Lower lobe of right lung (tissue), 2 donors: ENCODE measurements at regions not wholly inside any gene's neighbourhood (a gene's known extent, or its start where the extent isn't known, plus 50 kb on each side); places are given as distances from the start of the nearest gene placed in this dataset.

Source experiments
- ATAC-seq, 2 donors: fragments of 200-7000 bp; cut with Tn5 transposase; one replicate each; pipeline ENCODE4 v1.9.1; 2020 to 2022; ENCODE audit warnings: mild to moderate bottlenecking in 2 of 2, moderate library complexity in 2 of 2
- DNase-seq: peaks from one replicate; pipeline ENCODE4 v3.0.0-alpha.2; 2020
- H3K27ac ChIP-seq: fragments of 200-600 bp; one replicate; pipeline ENCODE4 v1.8.0; 2022
- H3K27me3 ChIP-seq: fragments of 200-600 bp; one replicate; pipeline ENCODE4 v1.8.0; 2022; ENCODE audit warnings: low read depth
- H3K36me3 ChIP-seq: fragments of 200-600 bp; one replicate; pipeline ENCODE4 v1.8.0; 2022; ENCODE audit warnings: mild to moderate bottlenecking
- H3K4me1 ChIP-seq: fragments of 200-600 bp; one replicate; pipeline ENCODE4 v1.8.0; 2022
- H3K4me3 ChIP-seq: fragments of 200-600 bp; one replicate; pipeline ENCODE4 v1.8.0; 2022; ENCODE audit warnings: mild to moderate bottlenecking
- H3K9me3 ChIP-seq: fragments of 200-600 bp; one replicate; pipeline ENCODE4 v1.8.0; 2022
- CTCF ChIP-seq: fragments of 200-600 bp; IDR thresholded peaks from one replicate; pipeline ENCODE4 v1.8.0; 2022; ENCODE audit warnings: antibody characterized with exemption, mild to moderate bottlenecking
- intact Hi-C: fragments of 100-400 bp; cut with DNase I; formaldehyde crosslinking; loops from one replicate; pipeline ENCODE4 v1.11.0; 2022
- donor health status: DM: no; HTN: yes; CAD: no; lungs with severe emphysema.

- ATAC-seq, result peak; percentile 72 to 93
- DNase-seq, result no peak
- no peaks in the 10 kb centered on the region for H3K27me3 ChIP-seq
- H3K9me3 ChIP-seq, result peaks cover under 1% of the 10 kb centered on the region
- peaks cover 10% of the 10 kb centered on the region for H3K4me1 ChIP-seq
- no peak overlapping the region for H3K4me3 ChIP-seq
- H3K27ac ChIP-seq, result no peak overlapping the region
- intact Hi-C loops, result no loop called here
- TF ChIP-seq CTCF, result no peak
- no peaks in the 10 kb centered on the region for H3K36me3 ChIP-seq
Measured at GRCh38 chr4:79652232-79652631, 244.2 kb upstream of the GK2 start.

GRCh38 chr4:79651456-79651855, 243.4 kb upstream of the GK2 start:
- H3K36me3 ChIP-seq, result no peaks in the 10 kb centered on the region
- TF ChIP-seq CTCF, result no peak
- H3K27ac ChIP-seq, result peak overlapping the region; percentile 26
- intact Hi-C loops, result no loop called here
- H3K9me3 ChIP-seq, result no peaks in the 10 kb centered on the region
- H3K27me3 ChIP-seq, result no peaks in the 10 kb centered on the region
- DNase-seq (no peak), ATAC-seq (no peak)
- no peak overlapping the region for H3K4me3 ChIP-seq
- H3K4me1 ChIP-seq, result peaks cover 10% of the 10 kb centered on the region

GRCh38 chr4:79650794-79651431, 242.9 kb upstream of the GK2 start:
- Histone ChIP-seq H3K36me3 (no peaks in the 10 kb centered on the region), H3K4me3 (no peak overlapping the region), H3K4me1 (peaks cover 10% of the 10 kb centered on the region), H3K9me3 (no peaks in the 10 kb centered on the region), H3K27me3 (no peaks in the 10 kb centered on the region), H3K27ac (peak overlapping the region; percentile 2)
- intact Hi-C loops, result no loop called here
- TF ChIP-seq CTCF, result no peak
- ATAC-seq (peak; percentile 52 to 74), DNase-seq (no peak)

- intact Hi-C loops, result no loop called here
- Histone ChIP-seq H3K4me1 (peaks cover 10% of the 10 kb centered on the region), H3K27me3 (no peaks in the 10 kb centered on the region), H3K9me3 (no peaks in the 10 kb centered on the region), H3K4me3 (no peak overlapping the region), H3K36me3 (no peaks in the 10 kb centered on the region), H3K27ac (no peak overlapping the region)
- ATAC-seq (no peak), DNase-seq (no peak)
- no peak for TF ChIP-seq CTCF
Measured at GRCh38 chr4:79650217-79650616, 242.2 kb upstream of the GK2 start.

GRCh38 chr4:79645942-79646341, 237.9 kb upstream of the GK2 start:
- H3K4me3 ChIP-seq, result no peak overlapping the region
- no peak for TF ChIP-seq CTCF
- no peaks in the 10 kb centered on the region for H3K36me3 ChIP-seq
- H3K4me1 ChIP-seq, result peaks cover under 1% of the 10 kb centered on the region
- no peak overlapping the region for H3K27ac ChIP-seq
- no peak for ATAC-seq
- H3K9me3 ChIP-seq, result no peaks in the 10 kb centered on the region
- no peaks in the 10 kb centered on the region for H3K27me3 ChIP-seq
- DNase-seq, result no peak
- intact Hi-C loops, result no loop called here
